Fibroblast of skin of left quadriceps (primary cell): ENCODE measurements at regions not wholly inside any gene's neighbourhood (a gene's known extent, or its start where the extent isn't known, plus 50 kb on each side); places are given as distances from the start of the nearest gene placed in this dataset.
A peak's percentile ranks its signal among the peaks of the same experiment; 100 is the strongest.
"Not testable (repeated sequence)": the region's sequence is repeated elsewhere in the genome, so short reads cannot be mapped to it uniquely, and the experiment has no call there.

Experiments used
- DNase-seq, 2 experiments: peaks; one replicate each; pipeline ENCODE4 v3.0.0-alpha.2; 2013; ENCODE audit warnings: low read depth in 2 of 2

DNA sequence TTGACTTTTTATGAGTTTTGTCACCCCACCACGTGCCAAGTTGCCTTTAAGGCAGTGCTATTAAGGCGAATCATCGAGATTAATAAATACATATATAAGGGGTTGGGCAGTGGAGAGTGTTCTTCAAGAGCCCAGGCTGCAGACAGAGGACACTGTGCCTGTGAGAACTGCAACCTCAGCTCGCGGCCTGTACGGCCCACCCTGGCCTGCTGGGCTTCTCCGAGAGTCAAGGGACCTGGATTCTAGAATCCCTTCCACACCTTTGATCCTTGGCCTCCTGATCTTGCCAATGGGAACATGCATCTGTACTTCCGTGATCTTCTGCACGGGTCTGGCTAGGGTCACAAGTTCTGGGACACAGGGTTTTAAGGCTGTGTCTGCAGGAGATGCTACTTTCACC, 54.5 kb downstream of the IRX5 start:
- DNase-seq: no peak

DNA sequence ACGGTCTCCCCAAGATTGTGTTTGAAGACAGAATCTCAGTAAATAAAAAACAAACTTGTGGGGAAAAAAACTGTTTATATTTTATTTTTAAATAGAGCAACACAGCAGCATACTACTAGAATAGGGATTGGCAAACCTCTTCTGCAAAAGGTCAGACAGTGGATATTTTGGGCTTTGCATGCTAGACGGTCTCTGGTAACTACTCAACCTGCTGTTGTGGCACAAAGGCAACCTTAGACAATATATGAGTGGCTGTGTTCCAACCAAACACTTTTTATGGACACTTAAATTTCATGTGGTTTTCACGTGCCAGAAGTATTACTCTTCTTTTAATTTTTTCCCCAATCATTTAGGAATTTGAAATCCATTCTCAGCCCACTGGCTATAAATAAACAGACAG, 55.0 kb downstream of the IRX5 start:
- DNase-seq: no peak

GRCh38 chr16:54986409-54986808, 55.7 kb downstream of the IRX5 start:
- no peak for DNase-seq

- DNase-seq: no peak
Observed at GRCh38 chr16:54987081-54987480, 56.4 kb downstream of the IRX5 start.

- DNase-seq: no peak
Observed at GRCh38 chr16:54991525-54991924, 60.9 kb downstream of the IRX5 start.

- not testable (repeated sequence) for DNase-seq
Observed at GRCh38 chr16:54991946-54992345, 61.3 kb downstream of the IRX5 start.

- DNase-seq: no peak
Observed at GRCh38 chr16:54993106-54993895, 62.6 kb downstream of the IRX5 start.

- no peak for DNase-seq
Observed at GRCh38 chr16:54996186-54996585, 65.5 kb downstream of the IRX5 start.

DNA sequence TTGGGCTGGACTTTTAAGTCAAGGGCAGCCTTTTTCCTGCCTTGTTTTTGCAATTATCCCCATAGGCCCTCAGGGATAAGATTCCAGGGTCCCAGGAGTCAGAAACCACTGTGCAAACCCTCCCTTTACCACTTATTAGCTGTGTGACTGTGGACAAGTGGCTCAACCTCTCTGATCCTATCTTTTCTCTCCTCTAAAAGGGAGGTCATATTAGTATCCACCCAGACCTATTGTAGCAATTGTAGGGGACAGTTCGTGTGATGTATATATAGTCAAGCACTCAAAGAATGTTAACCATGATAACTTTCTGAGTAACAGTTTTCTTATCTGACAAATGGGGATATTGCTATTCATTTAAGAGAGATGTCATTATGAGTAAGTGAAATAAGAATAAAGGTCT, 68.2 kb downstream of the IRX5 start:
- no peak for DNase-seq

DNA sequence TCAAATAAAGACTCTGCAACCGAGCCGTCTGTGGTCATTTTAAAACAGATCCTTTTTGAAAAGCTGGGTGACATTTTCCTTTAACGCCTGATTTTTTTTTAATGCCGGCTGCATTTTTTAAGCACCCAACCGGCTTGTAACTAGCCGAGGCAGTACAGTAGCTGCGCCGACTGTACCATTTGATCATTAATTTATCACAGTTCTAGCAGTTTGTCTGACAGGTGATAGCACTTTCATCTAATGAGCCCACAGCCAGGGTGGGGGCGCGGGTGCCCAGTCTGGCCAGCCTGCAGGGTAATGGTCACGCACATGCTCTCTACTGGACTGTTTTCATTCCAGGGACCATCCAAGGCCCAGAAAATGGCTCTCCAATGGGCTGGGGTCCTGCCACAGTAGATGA, 68.8 kb downstream of the IRX5 start:
- DNase-seq: no peak

- DNase-seq: no peak
Observed at GRCh38 chr16:55000595-55000994, 69.9 kb downstream of the IRX5 start.

DNA sequence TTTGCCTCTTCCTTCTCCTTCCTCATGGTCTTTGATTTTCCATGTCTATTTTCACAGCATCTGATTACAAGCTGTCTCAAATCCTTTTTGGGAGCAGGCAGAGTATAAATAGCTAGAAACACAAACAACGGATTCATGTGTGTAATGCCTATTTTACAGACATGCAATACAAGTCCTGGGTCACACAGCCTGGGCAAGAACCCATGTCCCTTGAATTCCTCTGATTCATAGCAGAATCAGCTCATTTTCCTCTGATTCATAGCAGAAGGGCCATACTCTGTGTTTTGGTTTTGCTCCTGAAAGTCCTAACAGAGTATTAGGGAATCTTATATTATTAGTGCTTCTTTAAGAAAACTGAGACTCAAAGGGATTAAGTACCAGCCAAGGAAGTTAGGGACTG, 71.3 kb downstream of the IRX5 start:
- peak; percentile 6 to 13 for DNase-seq

DNA sequence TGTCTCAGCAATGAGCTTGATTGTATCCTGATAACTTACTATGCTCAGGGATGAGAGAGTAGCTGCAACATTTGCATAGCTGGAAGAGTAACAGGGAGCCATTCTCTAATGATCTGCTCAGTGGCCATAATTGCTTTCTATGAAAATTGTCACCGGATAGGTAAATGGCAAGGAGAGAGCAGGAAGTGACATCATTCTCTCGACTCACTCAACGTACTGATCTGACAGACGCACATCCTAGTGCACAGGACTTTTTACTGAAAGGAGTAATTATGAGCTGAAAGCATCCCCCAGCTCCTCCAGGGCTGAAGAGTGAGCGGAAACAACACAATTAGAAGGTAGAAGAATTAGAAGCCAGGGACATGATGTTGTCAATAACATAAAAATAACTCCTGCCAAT, 71.8 kb downstream of the IRX5 start:
- no peak for DNase-seq

DNA sequence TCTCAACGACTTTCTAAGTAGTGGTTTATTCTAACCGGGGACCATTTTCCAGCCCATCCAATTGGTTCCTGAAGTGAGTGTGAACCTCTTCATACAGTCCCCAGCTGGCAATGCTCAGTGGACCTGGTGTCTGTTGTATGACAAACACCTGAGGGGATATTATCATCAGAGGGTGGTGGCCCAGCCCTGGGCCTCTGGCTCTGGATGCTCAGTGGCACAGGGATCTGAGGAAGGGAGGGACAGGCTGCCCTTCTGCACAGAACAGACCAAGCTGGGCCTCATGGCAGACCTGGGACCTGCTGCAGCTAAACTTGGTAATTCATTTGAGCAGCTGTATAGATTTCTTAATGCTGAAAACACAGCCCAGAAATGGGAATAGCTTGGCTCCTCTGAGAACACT, 72.6 kb downstream of the IRX5 start:
- no peak for DNase-seq

DNA sequence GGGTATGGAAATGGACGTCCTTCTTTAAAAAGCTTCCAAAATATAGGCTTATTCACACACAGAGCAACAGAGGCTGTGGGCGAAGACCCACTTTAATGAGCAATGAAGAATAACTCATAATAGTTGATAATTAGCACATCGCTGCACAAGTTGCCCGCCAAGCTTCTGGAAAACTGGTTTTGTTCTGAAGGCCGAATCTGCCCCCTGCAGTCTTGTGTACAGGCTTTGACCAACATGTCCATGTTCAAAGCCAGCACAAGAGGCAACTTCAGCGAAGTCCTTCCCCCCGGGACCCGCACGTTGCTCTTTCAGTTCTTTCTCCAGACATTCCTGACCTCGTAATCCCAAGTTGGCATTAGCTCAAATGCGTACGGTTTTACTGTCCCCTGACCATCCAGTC, 73.3 kb downstream of the IRX5 start:
- no peak for DNase-seq

GRCh38 chr16:55007504-55007903, 76.8 kb downstream of the IRX5 start:
- no peak for DNase-seq

DNA sequence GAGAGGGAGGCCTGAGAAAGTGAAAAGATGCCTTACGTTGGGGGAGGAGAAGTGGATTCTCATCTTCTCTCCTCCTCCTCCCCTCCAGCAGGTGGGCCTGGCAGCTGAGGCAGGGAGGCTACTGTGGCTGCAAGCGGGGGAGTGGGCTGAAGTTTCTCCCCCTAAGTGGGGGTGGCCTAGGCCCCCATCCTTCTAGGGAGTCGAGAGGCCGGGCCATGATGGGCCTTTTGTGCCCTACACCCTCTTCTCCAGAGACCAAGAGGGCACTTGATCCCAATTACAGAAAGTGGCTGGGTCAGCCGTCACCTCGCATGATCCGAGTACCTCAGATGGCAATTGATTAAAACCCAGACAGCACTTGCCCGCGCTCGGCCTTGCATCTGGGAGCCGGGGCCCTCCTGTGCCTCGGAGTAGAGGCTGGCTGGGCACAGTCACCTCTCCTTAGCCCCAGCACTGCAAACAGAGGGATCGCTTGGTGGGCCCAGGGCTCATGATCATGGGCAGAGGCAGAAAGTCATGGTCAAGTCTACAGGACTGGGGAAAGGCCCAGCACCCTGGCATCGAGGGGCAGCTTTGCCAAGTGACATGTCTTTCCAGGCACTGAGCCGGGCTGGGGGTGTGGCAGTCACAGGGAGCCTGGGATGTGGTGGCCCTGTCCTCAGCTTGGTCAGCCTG, 78.3 kb downstream of the IRX5 start:
- no peak for DNase-seq

DNA sequence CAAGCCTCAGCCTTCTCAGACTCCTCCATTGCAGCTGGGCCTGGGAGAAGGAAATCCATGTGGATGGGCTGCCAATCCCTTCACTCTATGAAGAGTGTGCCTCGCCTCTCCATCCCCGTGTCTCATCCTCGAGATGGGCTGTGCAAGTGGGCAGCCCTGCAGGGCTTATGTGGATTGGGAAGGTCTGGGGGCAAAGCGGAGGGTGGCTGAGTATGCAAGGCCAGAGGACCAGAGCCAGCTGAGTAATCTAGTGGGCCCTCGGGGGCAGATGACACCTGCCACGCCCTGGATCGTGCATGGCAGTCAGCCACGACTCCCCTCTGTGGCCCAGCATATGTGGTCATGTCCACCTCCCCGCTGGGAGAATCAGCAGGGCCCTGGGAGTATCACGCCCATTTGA, 78.9 kb downstream of the IRX5 start:
- DNase-seq: no peak

- peak; percentile 64 to 69 for DNase-seq
Observed at GRCh38 chr16:55010492-55011160, 80.0 kb downstream of the IRX5 start.

DNA sequence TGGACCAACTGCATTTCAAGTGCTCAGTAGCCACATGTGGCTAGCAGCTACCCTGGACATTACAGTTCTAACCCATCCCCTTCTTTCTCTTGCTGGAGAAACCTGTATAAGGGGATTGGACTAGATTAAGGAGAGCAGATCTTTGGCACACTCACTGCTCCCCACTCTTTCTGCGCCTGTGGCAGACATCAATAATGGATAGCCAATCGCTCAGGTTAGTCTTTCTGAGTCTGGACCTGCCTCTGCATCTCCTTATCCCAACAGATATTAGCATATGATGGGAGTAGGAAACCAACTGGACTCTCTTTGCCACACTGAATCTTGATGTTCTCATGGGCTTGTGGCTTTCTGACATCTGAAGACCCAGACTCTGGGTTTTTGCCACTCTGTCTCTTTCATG, 81.7 kb downstream of the IRX5 start:
- no peak for DNase-seq

- no peak for DNase-seq
Observed at GRCh38 chr16:55012793-55013192, 82.1 kb downstream of the IRX5 start.

DNA sequence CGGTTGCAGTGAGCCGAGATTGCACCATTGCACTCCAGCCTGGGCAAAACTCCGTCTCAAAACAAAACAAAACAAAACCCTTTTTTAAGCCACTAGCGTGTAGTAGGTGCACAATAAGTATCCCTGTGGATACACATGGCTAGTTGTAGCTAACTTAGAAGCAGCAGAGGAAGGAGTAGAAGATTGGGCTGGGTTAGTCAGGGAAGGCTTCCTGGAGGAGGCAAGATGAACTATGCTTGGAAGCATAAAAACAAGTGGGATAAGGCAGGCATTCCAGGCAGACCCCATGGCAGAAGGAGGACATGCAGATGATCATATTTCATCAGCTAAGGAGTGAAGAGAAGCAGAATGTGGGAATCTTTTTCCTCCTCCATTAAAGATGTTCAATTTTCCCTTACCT, 83.4 kb downstream of the IRX5 start:
- DNase-seq: no peak
